ENCODE measurements at regions not wholly inside any gene's neighbourhood (a gene's known extent, or its start where the extent isn't known, plus 50 kb on each side); places are given as distances from the start of the nearest gene placed in this dataset.

DNA sequence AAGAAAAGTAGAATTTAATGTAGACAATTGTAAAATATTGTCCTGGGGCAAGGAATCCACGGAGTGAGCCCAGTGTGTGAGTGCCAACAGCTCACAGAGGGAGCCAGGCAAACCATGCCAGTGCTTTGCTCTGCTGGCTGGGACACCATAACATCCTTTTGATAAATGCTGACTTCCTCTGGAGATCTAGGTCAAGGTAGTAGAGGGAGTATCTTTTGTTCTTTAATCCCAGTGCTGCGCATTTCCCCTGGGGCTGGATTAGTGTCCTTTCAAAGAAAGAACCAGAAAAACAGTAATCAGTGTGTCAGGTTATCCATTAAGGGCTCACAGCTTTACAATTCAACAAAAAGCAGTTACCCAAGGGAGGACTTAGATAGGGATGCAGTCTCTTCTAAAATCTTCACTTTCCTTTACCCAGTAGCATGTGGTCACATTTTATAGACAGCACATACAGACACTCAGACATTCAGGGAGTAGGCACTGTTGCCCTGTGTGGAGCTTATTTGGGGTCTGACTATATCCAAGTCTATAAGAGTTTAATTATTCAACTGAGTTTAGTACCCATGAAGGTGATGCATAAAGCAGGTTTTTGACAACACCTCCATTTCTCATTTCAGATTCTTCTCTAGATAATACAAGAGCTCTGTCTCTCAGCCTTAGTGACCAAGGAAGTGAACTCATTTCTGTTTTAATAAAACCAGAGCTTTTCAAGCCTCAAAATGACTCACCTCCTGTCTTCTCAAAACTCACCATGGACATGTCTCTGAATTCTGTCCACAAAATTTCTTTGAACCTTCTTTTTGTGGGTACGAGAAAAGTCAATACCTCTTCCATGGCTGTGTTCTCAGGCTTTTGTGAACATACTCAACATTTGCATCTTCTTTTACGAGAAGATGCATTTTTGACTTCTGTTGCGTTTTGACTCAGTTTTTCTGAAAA, 215.3 kb downstream of the BRINP2 start:
- Histone ChIP-seq H3K79me2 (ENCODE audit: control insufficient read depth, insufficient read depth, low read length) (no peaks in the 10 kb centered on the region), H3K9me3 (ENCODE audit: control insufficient read depth, insufficient read depth, low read depth, low read length) (no peaks in the 10 kb centered on the region), H3K4me1 (ENCODE audit: control insufficient read depth, extremely low read depth, insufficient read depth, low read length) (no peaks in the 10 kb centered on the region), H3K27me3 (ENCODE audit: control insufficient read depth, insufficient read depth, low read length) (no peaks in the 10 kb centered on the region), H3K9ac (ENCODE audit: insufficient read depth, low read length) (no peak overlapping the region), H3K4me3 (replicated peaks in 1 of 4; ENCODE audit: control extremely low read depth in 1 of 4, insufficient read depth in 1 of 4, low read depth in 3 of 4, low read length in 4 of 4) (no peak overlapping the region), H3K27ac (ENCODE audit: insufficient read depth, low read length) (no peak overlapping the region), H3K4me2 (ENCODE audit: extremely low read depth, insufficient read depth, low read length) (no peak overlapping the region), H4K20me1 (ENCODE audit: control insufficient read depth, extremely low read depth, insufficient read depth, low read length) (no peaks in the 10 kb centered on the region), H2AFZ (ENCODE audit: low read length) (no peak overlapping the region), H3K36me3 (ENCODE audit: control insufficient read depth, insufficient read depth, low read length) (no peaks in the 10 kb centered on the region)
- DNase-seq (ENCODE audit: low read depth in 2 of 2) = peak in 1 of 2 donors; percentile 15
- TF ChIP-seq, protein P1, sequence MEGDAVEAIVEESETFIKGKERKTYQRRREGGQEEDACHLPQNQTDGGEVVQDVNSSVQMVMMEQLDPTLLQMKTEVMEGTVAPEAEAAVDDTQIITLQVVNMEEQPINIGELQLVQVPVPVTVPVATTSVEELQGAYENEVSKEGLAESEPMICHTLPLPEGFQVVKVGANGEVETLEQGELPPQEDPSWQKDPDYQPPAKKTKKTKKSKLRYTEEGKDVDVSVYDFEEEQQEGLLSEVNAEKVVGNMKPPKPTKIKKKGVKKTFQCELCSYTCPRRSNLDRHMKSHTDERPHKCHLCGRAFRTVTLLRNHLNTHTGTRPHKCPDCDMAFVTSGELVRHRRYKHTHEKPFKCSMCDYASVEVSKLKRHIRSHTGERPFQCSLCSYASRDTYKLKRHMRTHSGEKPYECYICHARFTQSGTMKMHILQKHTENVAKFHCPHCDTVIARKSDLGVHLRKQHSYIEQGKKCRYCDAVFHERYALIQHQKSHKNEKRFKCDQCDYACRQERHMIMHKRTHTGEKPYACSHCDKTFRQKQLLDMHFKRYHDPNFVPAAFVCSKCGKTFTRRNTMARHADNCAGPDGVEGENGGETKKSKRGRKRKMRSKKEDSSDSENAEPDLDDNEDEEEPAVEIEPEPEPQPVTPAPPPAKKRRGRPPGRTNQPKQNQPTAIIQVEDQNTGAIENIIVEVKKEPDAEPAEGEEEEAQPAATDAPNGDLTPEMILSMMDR (conservative IDR thresholded peaks at IDR 0.05 in 1 of 2, IDR thresholded peaks at IDR 0.05 in 1 of 2; ENCODE audit: low read depth in 1 of 2, low read length in 2 of 2) = no peak
- TF ChIP-seq EZH2 (IDR thresholded peaks at IDR 0.05; ENCODE audit: low read length, missing control alignments) = no peak

GRCh38 chr1:177384461-177384860, 213.7 kb downstream of the BRINP2 start:
- no peak overlapping the region for H3K4me3 ChIP-seq (replicated peaks in 1 of 4; ENCODE audit: control extremely low read depth in 1 of 4, insufficient read depth in 1 of 4, low read depth in 3 of 4, low read length in 4 of 4)
- H3K9ac ChIP-seq (ENCODE audit: insufficient read depth, low read length) = no peak overlapping the region
- no peak overlapping the region for H3K4me2 ChIP-seq (ENCODE audit: extremely low read depth, insufficient read depth, low read length)
- no peaks in the 10 kb centered on the region for H3K27me3 ChIP-seq (ENCODE audit: control insufficient read depth, insufficient read depth, low read length)
- no peaks in the 10 kb centered on the region for H3K4me1 ChIP-seq (ENCODE audit: control insufficient read depth, extremely low read depth, insufficient read depth, low read length)
- H3K9me3 ChIP-seq (ENCODE audit: control insufficient read depth, insufficient read depth, low read depth, low read length) = no peaks in the 10 kb centered on the region
- TF ChIP-seq, protein P1 (conservative IDR thresholded peaks at IDR 0.05 in 1 of 2, IDR thresholded peaks at IDR 0.05 in 1 of 2; ENCODE audit: low read depth in 1 of 2, low read length in 2 of 2) = no peak
- no peak for TF ChIP-seq EZH2 (IDR thresholded peaks at IDR 0.05; ENCODE audit: low read length, missing control alignments)
- peak; percentile 41 to 68 for DNase-seq (ENCODE audit: low read depth in 2 of 2)
- no peaks in the 10 kb centered on the region for H3K79me2 ChIP-seq (ENCODE audit: control insufficient read depth, insufficient read depth, low read length)
- no peaks in the 10 kb centered on the region for H4K20me1 ChIP-seq (ENCODE audit: control insufficient read depth, extremely low read depth, insufficient read depth, low read length)
- no peaks in the 10 kb centered on the region for H3K36me3 ChIP-seq (ENCODE audit: control insufficient read depth, insufficient read depth, low read length)
- H3K27ac ChIP-seq (ENCODE audit: insufficient read depth, low read length) = no peak overlapping the region
- no peak overlapping the region for H2AFZ ChIP-seq (ENCODE audit: low read length)

DNA sequence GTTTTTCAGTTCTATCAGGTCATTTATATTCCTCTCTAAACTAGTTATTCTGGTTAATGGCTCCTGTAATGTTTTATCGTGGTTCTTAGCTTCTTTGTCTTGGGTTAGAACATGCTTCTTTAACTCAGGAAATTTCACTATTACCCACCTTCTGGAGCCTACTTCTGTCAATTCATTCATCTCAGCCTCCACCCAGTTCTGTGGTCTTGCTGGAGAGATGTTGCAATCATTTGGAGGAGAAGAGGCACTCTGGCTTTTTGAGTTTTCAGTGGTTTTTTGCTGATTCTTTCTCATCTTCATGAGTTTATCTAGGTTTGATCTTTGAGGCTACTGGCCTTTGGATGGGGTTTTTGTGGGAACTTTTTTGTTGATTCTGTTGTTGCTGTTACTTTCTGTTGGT, 213.0 kb downstream of the BRINP2 start:
- H3K79me2 ChIP-seq (ENCODE audit: control insufficient read depth, insufficient read depth, low read length) = no peaks in the 10 kb centered on the region
- H3K36me3 ChIP-seq (ENCODE audit: control insufficient read depth, insufficient read depth, low read length) = no peaks in the 10 kb centered on the region
- H3K4me2 ChIP-seq (ENCODE audit: extremely low read depth, insufficient read depth, low read length) = no peak overlapping the region
- no peaks in the 10 kb centered on the region for H4K20me1 ChIP-seq (ENCODE audit: control insufficient read depth, extremely low read depth, insufficient read depth, low read length)
- no peaks in the 10 kb centered on the region for H3K27me3 ChIP-seq (ENCODE audit: control insufficient read depth, insufficient read depth, low read length)
- DNase-seq (ENCODE audit: low read depth in 2 of 2) = peak; percentile 4 to 15
- no peak overlapping the region for H2AFZ ChIP-seq (ENCODE audit: low read length)
- no peaks in the 10 kb centered on the region for H3K9me3 ChIP-seq (ENCODE audit: control insufficient read depth, insufficient read depth, low read depth, low read length)
- H3K9ac ChIP-seq (ENCODE audit: insufficient read depth, low read length) = no peak overlapping the region
- no peak for TF ChIP-seq EZH2 (IDR thresholded peaks at IDR 0.05; ENCODE audit: low read length, missing control alignments)
- TF ChIP-seq, protein P1 (conservative IDR thresholded peaks at IDR 0.05 in 1 of 2, IDR thresholded peaks at IDR 0.05 in 1 of 2; ENCODE audit: low read depth in 1 of 2, low read length in 2 of 2) = no peak
- no peak overlapping the region for H3K27ac ChIP-seq (ENCODE audit: insufficient read depth, low read length)
- H3K4me1 ChIP-seq (ENCODE audit: control insufficient read depth, extremely low read depth, insufficient read depth, low read length) = no peaks in the 10 kb centered on the region
- H3K4me3 ChIP-seq (replicated peaks in 1 of 4; ENCODE audit: control extremely low read depth in 1 of 4, insufficient read depth in 1 of 4, low read depth in 3 of 4, low read length in 4 of 4) = no peak overlapping the region
